ENCODE measurements at regions not wholly inside any gene's neighbourhood (a gene's known extent, or its start where the extent isn't known, plus 50 kb on each side); places are given as distances from the start of the nearest gene placed in this dataset.

DNA sequence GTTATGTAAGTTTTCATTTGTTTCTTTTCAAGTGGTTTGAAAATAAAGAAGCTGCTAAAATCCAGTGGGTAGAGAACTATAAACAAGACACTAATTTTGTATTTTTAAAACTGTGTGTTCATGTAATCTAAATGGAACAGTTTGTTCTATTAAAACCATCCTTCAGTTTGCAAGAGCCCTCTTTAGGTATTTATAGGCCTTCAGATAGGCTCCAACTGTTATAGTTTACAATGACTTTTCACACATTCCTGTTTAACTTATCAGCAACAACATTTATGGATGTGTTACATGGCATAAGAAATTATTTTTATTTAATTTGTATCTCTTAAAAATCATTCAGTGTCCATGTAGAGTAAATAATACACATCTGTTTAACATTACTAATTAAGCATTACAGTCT is 126.7 kb upstream of the SLCO6A1 start:
- TF ChIP-seq, protein P1, sequence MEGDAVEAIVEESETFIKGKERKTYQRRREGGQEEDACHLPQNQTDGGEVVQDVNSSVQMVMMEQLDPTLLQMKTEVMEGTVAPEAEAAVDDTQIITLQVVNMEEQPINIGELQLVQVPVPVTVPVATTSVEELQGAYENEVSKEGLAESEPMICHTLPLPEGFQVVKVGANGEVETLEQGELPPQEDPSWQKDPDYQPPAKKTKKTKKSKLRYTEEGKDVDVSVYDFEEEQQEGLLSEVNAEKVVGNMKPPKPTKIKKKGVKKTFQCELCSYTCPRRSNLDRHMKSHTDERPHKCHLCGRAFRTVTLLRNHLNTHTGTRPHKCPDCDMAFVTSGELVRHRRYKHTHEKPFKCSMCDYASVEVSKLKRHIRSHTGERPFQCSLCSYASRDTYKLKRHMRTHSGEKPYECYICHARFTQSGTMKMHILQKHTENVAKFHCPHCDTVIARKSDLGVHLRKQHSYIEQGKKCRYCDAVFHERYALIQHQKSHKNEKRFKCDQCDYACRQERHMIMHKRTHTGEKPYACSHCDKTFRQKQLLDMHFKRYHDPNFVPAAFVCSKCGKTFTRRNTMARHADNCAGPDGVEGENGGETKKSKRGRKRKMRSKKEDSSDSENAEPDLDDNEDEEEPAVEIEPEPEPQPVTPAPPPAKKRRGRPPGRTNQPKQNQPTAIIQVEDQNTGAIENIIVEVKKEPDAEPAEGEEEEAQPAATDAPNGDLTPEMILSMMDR (IDR thresholded peaks at IDR 0.05) = no peak
- no peak for TF ChIP-seq POLR2A (IDR thresholded peaks at IDR 0.05)

Measured in lower leg skin (tissue), 3 donors.